ENCODE measurements at regions not wholly inside any gene's neighbourhood (a gene's known extent, or its start where the extent isn't known, plus 50 kb on each side); places are given as distances from the start of the nearest gene placed in this dataset.

- TF ChIP-seq POLR2A (IDR thresholded peaks at IDR 0.05) (no peak), CTCF (IDR thresholded peaks at IDR 0.05) (no peak)
Measured at GRCh38 chr17:69950701-69951418, 124.2 kb upstream of the KCNJ16 start.

Data from esophagus squamous epithelium (tissue), 4 donors.